ENCODE measurements at regions not wholly inside any gene's neighbourhood (a gene's known extent, or its start where the extent isn't known, plus 50 kb on each side); places are given as distances from the start of the nearest gene placed in this dataset.

DNA sequence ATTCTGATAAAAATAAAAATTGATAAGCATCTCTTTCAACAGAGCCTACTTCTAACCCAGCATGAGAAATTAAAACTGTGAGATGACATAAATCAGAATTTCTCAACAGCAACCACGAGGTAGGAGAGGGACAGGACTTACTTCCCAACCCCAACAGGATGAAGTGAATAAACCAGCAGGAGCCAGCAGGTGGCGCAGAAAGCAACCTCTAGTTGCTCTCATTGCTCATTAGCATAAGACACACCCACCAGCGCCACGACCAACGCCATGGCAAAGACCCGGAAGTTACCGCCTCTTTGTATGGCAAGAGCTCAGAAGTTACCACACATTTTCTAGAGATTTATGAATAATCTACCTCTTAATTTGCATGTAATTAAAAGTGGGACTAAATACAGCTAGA lies 189.4 kb upstream of the CDH8 start:
- DNase-seq (ENCODE audit: low read depth, low spot score) (peak; percentile 24), FAIRE-seq (no peak), ATAC-seq (peak; percentile 100)
- no peak for TF ChIP-seq TAF1 (IDR thresholded peaks at IDR 0.05; ENCODE audit: borderline replicate concordance, low read depth, low read length)
- no peak for TF ChIP-seq SREBF2 (IDR thresholded peaks at IDR 0.05; ENCODE audit: low read length)
- TF ChIP-seq SRF (IDR thresholded peaks at IDR 0.05; ENCODE audit: low read depth in 2 of 2, low read length in 2 of 2): 0 out of 4 replicates have a peak, but pooled peaks of 1 of the 2 experiments have one; percentile 19
- TF ChIP-seq YY1 (IDR thresholded peaks at IDR 0.05; ENCODE audit: low read depth, low read length): 0 out of 2 replicates have a peak, but pooled peaks have one; percentile 36
- peak; percentile 69; the same call in 1 of the 2 replicates for TF ChIP-seq SMC3 (IDR thresholded peaks at IDR 0.05; ENCODE audit: borderline replicate concordance, low read length)
- peak; percentile 53; the same call in 1 of the 2 replicates for TF ChIP-seq RAD21 (IDR thresholded peaks at IDR 0.05; ENCODE audit: insufficient read depth, low read depth, low read length)
- TF ChIP-seq POU2F2 (IDR thresholded peaks at IDR 0.05; ENCODE audit: borderline replicate concordance, low read depth, low read length): peak; percentile 76; the same call in 1 of the 3 replicates
- TF ChIP-seq, protein P1, sequence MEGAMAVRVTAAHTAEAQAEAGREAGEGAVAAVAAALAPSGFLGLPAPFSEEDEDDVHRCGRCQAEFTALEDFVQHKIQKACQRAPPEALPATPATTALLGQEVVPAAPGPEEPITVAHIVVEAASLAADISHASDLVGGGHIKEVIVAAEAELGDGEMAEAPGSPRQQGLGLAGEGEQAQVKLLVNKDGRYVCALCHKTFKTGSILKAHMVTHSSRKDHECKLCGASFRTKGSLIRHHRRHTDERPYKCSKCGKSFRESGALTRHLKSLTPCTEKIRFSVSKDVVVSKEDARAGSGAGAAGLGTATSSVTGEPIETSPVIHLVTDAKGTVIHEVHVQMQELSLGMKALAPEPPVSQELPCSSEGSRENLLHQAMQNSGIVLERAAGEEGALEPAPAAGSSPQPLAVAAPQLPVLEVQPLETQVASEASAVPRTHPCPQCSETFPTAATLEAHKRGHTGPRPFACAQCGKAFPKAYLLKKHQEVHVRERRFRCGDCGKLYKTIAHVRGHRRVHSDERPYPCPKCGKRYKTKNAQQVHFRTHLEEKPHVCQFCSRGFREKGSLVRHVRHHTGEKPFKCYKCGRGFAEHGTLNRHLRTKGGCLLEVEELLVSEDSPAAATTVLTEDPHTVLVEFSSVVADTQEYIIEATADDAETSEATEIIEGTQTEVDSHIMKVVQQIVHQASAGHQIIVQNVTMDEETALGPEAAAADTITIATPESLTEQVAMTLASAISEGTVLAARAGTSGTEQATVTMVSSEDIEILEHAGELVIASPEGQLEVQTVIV (IDR thresholded peaks at IDR 0.05; ENCODE audit: borderline replicate concordance, partially characterized antibody): no peak
- TF ChIP-seq, protein P2, sequence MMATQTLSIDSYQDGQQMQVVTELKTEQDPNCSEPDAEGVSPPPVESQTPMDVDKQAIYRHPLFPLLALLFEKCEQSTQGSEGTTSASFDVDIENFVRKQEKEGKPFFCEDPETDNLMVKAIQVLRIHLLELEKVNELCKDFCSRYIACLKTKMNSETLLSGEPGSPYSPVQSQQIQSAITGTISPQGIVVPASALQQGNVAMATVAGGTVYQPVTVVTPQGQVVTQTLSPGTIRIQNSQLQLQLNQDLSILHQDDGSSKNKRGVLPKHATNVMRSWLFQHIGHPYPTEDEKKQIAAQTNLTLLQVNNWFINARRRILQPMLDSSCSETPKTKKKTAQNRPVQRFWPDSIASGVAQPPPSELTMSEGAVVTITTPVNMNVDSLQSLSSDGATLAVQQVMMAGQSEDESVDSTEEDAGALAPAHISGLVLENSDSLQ (IDR thresholded peaks at IDR 0.05): no peak
- no peak for TF ChIP-seq HDAC6 (IDR thresholded peaks at IDR 0.05; ENCODE audit: unreplicated experiment)
- no peak for TF ChIP-seq DPF2 (IDR thresholded peaks at IDR 0.05)
- no peak for TF ChIP-seq CBX5 (IDR thresholded peaks at IDR 0.05; ENCODE audit: low read depth)
- no peak for TF ChIP-seq CBX3 (IDR thresholded peaks at IDR 0.05; ENCODE audit: borderline replicate concordance, low read depth)
- TF ChIP-seq ZNF622 (IDR thresholded peaks at IDR 0.05): no peak
- TF ChIP-seq, protein P3, sequence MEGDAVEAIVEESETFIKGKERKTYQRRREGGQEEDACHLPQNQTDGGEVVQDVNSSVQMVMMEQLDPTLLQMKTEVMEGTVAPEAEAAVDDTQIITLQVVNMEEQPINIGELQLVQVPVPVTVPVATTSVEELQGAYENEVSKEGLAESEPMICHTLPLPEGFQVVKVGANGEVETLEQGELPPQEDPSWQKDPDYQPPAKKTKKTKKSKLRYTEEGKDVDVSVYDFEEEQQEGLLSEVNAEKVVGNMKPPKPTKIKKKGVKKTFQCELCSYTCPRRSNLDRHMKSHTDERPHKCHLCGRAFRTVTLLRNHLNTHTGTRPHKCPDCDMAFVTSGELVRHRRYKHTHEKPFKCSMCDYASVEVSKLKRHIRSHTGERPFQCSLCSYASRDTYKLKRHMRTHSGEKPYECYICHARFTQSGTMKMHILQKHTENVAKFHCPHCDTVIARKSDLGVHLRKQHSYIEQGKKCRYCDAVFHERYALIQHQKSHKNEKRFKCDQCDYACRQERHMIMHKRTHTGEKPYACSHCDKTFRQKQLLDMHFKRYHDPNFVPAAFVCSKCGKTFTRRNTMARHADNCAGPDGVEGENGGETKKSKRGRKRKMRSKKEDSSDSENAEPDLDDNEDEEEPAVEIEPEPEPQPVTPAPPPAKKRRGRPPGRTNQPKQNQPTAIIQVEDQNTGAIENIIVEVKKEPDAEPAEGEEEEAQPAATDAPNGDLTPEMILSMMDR (IDR thresholded peaks at IDR 0.05 in 2 of 3, conservative IDR thresholded peaks at IDR 0.05 in 1 of 3; ENCODE audit: control insufficient read depth in 2 of 3, extremely low read depth in 1 of 3, insufficient read depth in 1 of 3, low read depth in 3 of 3, low read length in 3 of 3): peak; percentile 46 to 61 (median 53); a peak in 4 of 6 replicates
- Histone ChIP-seq H3K4me3 (no peak overlapping the region), H3K27ac (ENCODE audit: control insufficient read depth, insufficient read depth) (no peak overlapping the region), H2AFZ (ENCODE audit: control insufficient read depth, low read depth, low read length) (peak overlapping the region; percentile 0; the same call in 1 of the 2 replicates), H3K36me3 (ENCODE audit: control insufficient read depth in 2 of 2, insufficient read depth in 2 of 2, low read length in 1 of 2) (no peaks in the 10 kb centered on the region), H3K4me1 (ENCODE audit: control insufficient read depth, insufficient read depth, low read length) (no peaks in the 10 kb centered on the region), H3K79me2 (ENCODE audit: control insufficient read depth, insufficient read depth, low read length) (no peaks in the 10 kb centered on the region), H4K20me1 (ENCODE audit: control insufficient read depth, insufficient read depth) (no peaks in the 10 kb centered on the region), H3K9me3 (replicated peaks; ENCODE audit: control insufficient read depth, insufficient read depth, low read length) (no peaks in the 10 kb centered on the region), H3K27me3 (replicated peaks in 1 of 2; ENCODE audit: control insufficient read depth in 2 of 2, insufficient read depth in 2 of 2, low read length in 1 of 2) (no peaks in the 10 kb centered on the region), H3K9ac (ENCODE audit: control insufficient read depth, insufficient read depth, low read length) (no peak overlapping the region), H3K4me2 (ENCODE audit: control insufficient read depth, insufficient read depth) (no peak overlapping the region)
- SMC1A ChIA-PET (ENCODE audit: uncharacterized antibody, unreplicated experiment): interaction anchor here (0.7 to 2.8 kb wide), 7 partner anchors 16 to 1069 kb away, joined by 3 to 18 read pairs (median 3); no protein-coding TSS in a partner anchor
- 21% methylated on average over 7 of the region's 7 CpGs for WGBS (ENCODE audit: insufficient coverage, insufficient replicate concordance, low lambda C conversion rate, missing lambda C conversion rate)
- intact Hi-C loops (cut with micrococcal nuclease; ENCODE audit: unreplicated experiment): loop anchor here (1.0 to 2.0 kb wide), 3 partner anchors 413 to 1065 kb away; no protein-coding TSS in a partner anchor
- RAD21 ChIA-PET (ENCODE audit: unreplicated experiment): interaction anchor here (0.9 to 1.5 kb wide), 4 partner anchors 10 to 1064 kb away, joined by 3 to 10 read pairs (median 4); no protein-coding TSS in a partner anchor
- CTCF ChIA-PET: interaction anchor here (0.6 to 4.3 kb wide), 13 partner anchors 11 to 1067 kb away, joined by 3 to 39 read pairs (median 4); no protein-coding TSS in a partner anchor
- POLR2A ChIA-PET: no interaction called here
- BruUV-seq (replicated peaks): no TSS peak
- in situ Hi-C loops (cut with MboI): loop anchor here (10.0 kb wide), 2 partner anchors 639 to 1069 kb away; no protein-coding TSS in a partner anchor
